SH-SY5Y (cell line): ENCODE measurements at regions not wholly inside any gene's neighbourhood (a gene's known extent, or its start where the extent isn't known, plus 50 kb on each side); places are given as distances from the start of the nearest gene placed in this dataset.

Experiments
- GATA2 ChIP-seq: IDR thresholded peaks from 2 replicates; pipeline ENCODE4 v1.6.1; 2011; ENCODE audit warnings: mild to moderate bottlenecking, low read depth, low read length
- GATA3 ChIP-seq: IDR thresholded peaks from 2 replicates; pipeline ENCODE4 v1.6.1; 2011; ENCODE audit warnings: low read depth, mild to moderate bottlenecking, low read length, moderate library complexity

DNA sequence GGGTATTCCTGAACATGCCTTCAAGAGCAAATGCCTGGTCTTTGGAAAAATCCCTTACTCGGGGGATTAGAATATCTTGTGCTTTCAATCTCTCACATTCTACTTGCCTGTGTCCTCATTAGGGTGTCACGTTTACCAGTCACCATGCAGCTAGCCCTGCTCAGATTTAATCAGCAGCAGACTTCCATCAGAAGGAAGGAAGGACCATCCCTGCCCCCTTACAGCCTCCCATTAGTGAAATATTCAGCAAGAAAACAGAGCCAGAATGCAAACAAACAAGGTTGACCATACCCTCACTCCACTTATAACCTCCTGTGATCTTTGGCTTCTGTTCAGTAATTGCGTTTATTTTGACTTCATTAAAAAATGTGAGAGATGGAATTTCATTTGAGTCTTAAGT, 208.6 kb downstream of the CXCL12 start:
- TF ChIP-seq GATA2 (no peak), GATA3 (no peak)
